Right lobe of liver (tissue), 4 donors: ENCODE measurements at regions not wholly inside any gene's neighbourhood (a gene's known extent, or its start where the extent isn't known, plus 50 kb on each side); places are given as distances from the start of the nearest gene placed in this dataset.

Experiments
- POLR2A ChIP-seq: fragments of 450-650 bp; IDR thresholded peaks from one replicate; pipeline ENCODE4 v1.6.1; 2017; ENCODE audit warnings: antibody characterized with exemption, mild to moderate bottlenecking
- TF ChIP-seq, protein P1 (sequence below), 4 donors: fragments of 200-600 bp in 3 of 4; fragments of 450-650 bp in 1 of 4; IDR thresholded peaks; one replicate each; pipeline versions ENCODE4 v1.5.1 to v1.8.0; 2016 to 2022; ENCODE audit warnings: antibody characterized with exemption in 4 of 4, mild to moderate bottlenecking in 2 of 4
- donor health status: DM: no; HTN: no; CAD: no.
- donor health status: DM: no; HTN: no; CAD: no.
- donor health status: DM: no; HTN: yes; CAD: no.

GRCh38 chr3:43893727-43894126 lies 203.0 kb downstream of the ABHD5 start:
- TF ChIP-seq, protein P1, sequence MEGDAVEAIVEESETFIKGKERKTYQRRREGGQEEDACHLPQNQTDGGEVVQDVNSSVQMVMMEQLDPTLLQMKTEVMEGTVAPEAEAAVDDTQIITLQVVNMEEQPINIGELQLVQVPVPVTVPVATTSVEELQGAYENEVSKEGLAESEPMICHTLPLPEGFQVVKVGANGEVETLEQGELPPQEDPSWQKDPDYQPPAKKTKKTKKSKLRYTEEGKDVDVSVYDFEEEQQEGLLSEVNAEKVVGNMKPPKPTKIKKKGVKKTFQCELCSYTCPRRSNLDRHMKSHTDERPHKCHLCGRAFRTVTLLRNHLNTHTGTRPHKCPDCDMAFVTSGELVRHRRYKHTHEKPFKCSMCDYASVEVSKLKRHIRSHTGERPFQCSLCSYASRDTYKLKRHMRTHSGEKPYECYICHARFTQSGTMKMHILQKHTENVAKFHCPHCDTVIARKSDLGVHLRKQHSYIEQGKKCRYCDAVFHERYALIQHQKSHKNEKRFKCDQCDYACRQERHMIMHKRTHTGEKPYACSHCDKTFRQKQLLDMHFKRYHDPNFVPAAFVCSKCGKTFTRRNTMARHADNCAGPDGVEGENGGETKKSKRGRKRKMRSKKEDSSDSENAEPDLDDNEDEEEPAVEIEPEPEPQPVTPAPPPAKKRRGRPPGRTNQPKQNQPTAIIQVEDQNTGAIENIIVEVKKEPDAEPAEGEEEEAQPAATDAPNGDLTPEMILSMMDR (IDR thresholded peaks at IDR 0.05) = no peak
- no peak for TF ChIP-seq POLR2A
